GM21786 (cell line): ENCODE measurements at regions not wholly inside any gene's neighbourhood (a gene's known extent, or its start where the extent isn't known, plus 50 kb on each side); places are given as distances from the start of the nearest gene placed in this dataset.
"Not testable (repeated sequence)": the region's sequence is repeated elsewhere in the genome, so short reads cannot be mapped to it uniquely, and the experiment has no call there.

ENCODE experiments used
- ATAC-seq: cut with Tn5 transposase; IDR thresholded peaks from one replicate; pipeline ENCODE4 v1.9.1; 2021; ENCODE audit not compliant: unreplicated experiment

- ATAC-seq: not testable (repeated sequence)
These were observed 173.9 kb upstream of the PRSS1 start for GRCh38 chr7:142575351-142575750.

DNA sequence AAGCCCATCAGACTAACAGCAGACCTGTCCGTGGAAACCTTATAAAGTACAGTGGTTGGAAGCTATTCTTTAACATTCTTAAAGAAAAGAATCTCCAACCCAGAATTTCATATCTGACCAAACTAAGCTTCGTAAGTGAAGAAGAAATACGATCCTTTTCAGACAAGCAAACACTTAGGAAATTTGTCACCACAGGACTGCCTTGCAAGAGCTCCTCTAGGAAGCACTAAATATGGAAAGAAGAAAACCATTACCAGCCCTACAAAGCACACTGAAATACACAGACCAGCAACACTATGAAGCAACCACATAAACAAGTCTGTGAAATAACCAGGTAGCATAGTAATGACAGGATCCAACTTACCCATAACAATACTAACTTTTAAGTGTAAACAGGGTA is 177.7 kb upstream of the PRSS1 start:
- no peak for ATAC-seq

DNA sequence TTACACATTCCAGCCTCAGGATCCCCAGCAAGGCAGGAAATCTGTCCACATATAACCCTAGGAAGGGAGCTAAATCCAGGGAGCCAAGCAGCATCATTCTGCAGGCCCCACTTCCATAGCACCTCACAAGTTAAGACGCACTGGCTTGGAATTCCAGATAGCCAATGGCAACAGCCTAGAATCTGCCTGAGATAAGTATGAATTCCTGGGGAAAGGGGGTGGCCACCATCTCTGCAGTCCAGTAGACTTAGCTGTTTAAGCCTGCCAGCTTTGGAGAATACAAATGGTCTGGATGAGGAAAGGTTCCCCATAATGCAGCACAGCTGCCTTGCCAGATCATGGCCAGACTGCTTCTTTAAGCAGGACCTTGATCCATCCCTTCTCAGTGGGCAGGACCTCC is 179.4 kb upstream of the PRSS1 start:
- no peak for ATAC-seq

- ATAC-seq: peak; percentile 57
These were observed 180.7 kb upstream of the PRSS1 start for GRCh38 chr7:142568435-142569097.

GRCh38 chr7:142567201-142568075 is 181.8 kb upstream of the PRSS1 start:
- no peak for ATAC-seq

- ATAC-seq: no peak
These were observed 183.0 kb upstream of the PRSS1 start for GRCh38 chr7:142566271-142566670.

DNA sequence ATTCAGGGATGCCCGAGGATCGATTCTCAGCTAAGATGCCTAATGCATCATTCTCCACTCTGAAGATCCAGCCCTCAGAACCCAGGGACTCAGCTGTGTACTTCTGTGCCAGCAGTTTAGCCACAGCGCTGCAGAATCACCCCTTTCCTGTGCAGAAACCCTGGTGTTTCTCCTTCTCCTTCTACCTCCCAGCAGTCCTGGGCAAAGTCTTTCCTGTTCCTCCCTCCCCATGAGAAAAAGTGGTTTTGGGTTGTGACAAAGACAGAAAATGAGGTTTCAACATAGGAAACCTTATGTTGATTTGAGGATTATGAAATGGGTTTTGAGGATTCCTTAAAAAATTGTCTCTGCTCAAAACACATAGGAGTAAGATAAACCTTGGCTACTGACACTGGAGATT is 185.1 kb upstream of the PRSS1 start:
- ATAC-seq: not testable (repeated sequence)

DNA sequence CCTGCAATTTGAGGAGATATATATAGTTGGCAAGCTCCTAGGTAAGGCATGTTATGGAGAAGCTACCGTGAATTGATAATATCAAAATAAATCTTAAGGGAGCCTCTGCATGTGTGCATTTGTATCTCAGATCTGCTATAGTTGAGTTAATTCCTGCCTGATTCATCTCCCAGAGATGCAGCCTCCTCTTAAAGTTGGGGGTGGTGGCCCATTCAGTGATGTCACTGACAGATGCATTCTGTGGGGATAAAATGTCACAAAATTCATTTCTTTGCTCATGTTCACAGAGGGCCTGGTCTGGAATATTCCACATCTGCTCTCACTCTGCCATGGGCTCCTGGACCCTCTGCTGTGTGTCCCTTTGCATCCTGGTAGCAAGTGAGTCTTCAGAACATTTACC is 185.8 kb upstream of the PRSS1 start:
- ATAC-seq: no peak

GRCh38 chr7:142562688-142563087 is 186.6 kb upstream of the PRSS1 start:
- no peak for ATAC-seq

DNA sequence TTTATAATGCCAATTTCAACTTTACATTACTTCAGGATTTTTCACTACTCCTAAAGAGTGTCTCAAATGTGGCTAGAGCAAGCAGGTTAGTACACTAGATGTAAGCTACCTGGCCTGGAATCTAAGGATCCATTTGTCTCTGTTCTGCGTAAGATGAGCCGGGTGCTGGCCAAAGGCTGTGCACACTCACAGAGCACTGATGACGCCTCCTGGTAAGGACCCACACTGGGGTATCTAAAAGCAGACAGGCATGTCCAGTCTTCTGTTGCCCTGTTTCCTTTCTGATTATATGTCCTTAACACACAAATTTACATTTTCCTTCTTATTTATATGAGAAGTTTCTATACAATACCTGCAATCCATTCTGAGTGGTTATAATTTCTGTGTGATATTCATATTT is 187.9 kb upstream of the PRSS1 start:
- not testable (repeated sequence) for ATAC-seq

- ATAC-seq: not testable (repeated sequence)
These were observed 188.5 kb upstream of the PRSS1 start for GRCh38 chr7:142560770-142561169.

GRCh38 chr7:142560166-142560565 is 189.1 kb upstream of the PRSS1 start:
- ATAC-seq: no peak

DNA sequence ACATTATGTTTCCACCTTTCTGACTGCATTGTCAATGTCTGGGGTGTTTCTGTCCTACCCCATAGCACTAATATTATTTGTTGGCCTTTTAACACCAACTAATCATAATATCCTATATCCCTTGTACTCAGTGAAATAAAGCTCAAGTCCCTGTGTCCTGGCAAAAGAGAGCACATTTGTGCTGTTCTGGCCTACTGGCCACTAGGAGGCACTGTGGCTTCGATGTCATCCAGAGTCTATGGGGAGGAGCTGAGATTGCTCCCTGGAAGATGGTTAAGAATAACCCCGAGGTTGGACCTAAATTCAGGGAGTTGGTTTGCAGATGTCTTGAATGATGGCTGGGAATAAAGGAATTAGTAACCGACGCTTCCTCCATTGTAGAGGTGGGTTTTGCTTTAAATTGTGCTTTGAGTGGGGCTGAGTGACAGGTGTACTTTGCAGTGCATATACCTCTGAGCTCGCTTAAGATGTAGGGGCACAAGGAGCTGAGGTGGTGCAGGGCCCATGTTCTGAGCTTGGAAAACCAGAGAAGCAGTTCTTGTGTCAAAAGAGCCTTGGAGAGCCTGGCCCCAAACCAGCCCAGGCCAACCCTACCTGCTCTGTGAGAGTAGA is 191.2 kb upstream of the PRSS1 start:
- ATAC-seq: peak; percentile 93

DNA sequence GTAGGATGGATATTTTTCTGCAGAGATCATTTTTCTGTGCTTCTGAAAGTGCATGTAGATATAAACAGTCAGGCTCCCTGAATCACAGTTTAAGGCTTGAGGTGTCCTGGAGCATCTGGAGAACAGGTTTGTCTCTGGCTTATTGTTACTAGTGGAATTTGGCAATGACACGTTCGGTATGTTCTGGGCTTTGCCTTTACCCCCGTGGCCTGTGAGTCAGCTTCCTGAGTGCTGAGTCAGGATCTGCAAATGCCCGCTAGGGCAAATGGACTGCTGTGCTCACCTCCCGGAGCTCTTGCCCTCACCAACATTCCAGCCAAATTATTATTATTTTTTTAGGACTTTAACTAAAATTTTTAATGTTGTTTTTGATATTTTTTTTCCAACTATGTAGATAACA is 192.5 kb upstream of the PRSS1 start:
- ATAC-seq: no peak

DNA sequence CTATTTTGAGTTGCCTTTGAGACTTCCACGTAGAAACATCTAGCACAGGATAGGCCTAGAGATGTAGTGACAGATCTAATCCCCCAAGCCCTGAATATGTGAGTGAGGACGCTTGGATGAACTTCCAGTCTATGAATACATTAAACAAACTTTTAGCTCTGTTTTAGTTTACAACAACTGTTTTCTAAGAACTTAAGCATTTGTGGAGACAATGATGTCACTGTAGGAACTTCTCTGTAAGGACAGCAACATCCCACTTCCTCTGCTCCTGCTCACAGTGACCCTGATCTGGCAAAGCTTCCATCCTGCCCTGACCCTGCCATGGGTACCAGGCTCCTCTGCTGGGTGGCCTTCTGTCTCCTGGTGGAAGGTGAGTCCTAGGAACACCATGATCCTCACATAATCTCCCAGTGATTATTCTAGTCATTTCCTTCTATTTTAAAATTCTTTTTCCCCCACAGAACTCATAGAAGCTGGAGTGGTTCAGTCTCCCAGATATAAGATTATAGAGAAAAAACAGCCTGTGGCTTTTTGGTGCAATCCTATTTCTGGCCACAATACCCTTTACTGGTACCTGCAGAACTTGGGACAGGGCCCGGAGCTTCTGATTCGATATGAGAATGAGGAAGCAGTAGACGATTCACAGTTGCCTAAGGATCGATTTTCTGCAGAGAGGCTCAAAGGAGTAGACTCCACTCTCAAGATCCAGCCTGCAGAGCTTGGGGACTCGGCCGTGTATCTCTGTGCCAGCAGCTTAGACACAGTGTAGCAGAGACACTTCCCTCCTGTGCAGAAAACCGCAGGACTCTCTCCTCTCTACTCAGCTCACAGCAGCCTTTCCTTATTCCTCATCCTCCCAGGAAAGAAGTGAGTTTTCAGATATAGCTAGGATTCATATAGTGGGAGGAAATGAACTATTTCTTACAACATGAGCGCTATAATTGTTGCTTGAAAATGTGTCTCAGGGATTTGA is 194.4 kb upstream of the PRSS1 start:
- ATAC-seq: no peak

DNA sequence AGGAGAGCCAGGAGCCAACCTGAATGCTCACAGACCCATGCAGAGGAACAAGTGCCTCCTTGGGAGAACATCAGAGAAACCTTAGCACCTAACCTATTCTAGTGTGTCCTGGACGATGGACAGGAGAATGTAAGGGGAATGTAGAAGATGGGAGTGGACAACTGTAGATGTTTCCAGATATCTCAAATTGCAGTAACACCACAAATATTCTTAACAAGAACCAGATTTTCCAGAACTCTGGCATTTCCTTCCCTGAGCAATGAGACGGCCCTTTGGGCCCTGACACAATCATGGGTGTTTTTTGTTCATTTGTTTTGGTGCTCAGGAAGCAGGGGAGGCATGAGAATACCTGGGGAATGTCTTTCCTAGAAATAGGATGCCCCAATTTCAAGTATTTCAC is 196.1 kb upstream of the PRSS1 start:
- ATAC-seq: no peak

DNA sequence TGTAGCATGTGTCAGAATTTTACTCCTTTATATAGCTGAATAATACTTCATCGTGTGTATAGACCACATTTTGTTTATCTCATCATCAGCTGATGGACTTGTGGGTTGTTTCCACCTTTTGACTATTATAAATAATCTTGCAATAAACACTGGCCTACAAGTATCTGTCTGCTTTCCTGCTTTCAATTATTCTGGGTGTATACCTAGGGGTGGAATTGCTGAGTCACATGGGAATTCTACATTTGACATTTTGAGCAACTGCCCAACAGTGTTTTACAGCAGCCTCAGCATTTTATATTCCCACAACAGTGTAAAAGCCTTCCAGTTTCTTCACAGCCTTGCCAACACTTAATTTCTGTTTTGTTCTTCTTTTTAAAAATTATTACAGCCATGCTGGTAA is 200.3 kb upstream of the PRSS1 start:
- no peak for ATAC-seq

DNA sequence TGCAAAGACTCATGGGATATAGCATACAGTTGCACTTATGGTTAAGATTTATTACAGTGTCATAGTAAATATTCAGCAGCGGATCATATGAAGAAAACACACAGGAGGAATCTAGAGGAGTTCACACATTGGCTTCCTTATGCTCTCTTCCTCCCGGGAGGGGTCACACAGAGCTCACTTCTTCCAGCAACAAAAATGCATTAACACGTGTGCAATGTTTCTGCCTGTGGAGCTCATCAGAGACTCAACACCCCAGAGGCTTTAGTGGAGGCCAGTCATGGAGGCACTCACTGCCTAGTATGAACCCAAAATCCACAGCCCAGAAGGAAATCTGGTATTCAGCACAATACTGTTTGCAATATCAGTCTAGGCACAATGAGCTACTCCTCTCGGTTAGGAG is 202.8 kb upstream of the PRSS1 start:
- no peak for ATAC-seq

DNA sequence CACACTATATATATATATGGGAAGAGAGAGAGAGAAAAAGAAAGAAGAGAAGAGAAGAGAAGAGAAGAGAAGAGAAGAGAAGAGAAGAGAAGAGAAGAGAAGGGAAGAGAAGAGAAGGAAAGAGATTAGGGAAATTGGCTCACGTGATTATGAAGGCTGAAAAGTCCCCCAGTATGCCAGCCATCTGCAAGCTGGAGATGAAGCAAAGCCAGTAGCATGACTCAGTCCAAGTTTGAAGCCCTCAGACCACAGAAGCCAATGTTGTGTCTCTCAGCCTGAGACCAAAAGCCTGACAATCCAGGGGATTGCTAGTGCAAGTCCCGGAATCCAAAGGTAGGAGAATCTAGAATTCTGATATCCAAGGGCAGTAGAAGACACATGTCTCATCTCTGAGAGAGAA is 206.3 kb upstream of the PRSS1 start:
- ATAC-seq: no peak

- no peak for ATAC-seq
These were observed 207.2 kb upstream of the PRSS1 start for GRCh38 chr7:142542105-142542504.

DNA sequence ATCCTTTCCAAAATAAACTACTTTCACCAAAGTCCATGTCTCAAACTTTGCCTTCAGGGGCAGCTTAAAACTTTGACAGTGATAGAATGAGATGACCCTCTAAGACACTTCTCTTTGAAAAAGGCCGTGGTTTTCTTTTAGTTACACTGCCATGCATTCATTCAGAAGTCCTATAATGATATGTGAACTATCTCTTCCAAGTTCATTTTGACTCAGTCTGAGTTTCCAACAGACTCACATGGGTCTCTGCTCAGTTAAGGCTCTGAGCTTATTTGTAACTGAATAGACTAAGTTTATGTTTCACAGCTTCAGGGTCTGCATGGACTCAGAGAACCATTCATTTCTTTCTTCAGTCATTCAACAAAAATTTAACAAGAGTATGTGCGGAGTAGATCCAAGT is 208.9 kb upstream of the PRSS1 start:
- no peak for ATAC-seq
